ENCODE measurements at regions not wholly inside any gene's neighbourhood (a gene's known extent, or its start where the extent isn't known, plus 50 kb on each side); places are given as distances from the start of the nearest gene placed in this dataset.
A peak's percentile ranks its signal among the peaks of the same experiment; 100 is the strongest.

DNA sequence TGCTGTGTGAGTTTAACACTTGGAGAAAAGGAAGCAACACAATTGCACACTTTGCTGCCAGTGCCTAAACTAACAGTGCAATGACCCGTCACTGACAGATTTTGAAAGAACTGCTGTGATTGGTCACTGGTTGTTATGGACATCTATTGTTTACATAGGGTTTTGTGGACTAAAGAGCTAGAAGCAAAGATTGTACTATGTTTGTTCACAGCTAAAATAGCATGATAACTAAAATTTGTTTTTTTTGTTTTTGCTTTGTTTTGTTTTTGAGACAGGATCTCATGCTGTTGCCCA, 112.4 kb upstream of the GOLGA8J start:
- DNase-seq = no peak
- H3K4me1 Mint-ChIP-seq = no peaks in the 10 kb centered on the region
- no peak overlapping the region for H3K4me3 Mint-ChIP-seq
- peaks cover 0 to 4% of the 10 kb centered on the region in 2 donors for H3K9me3 Mint-ChIP-seq
- no peak overlapping the region for H3K27ac Mint-ChIP-seq
- peaks cover 2 to 3% of the 10 kb centered on the region in 2 donors for H3K36me3 Mint-ChIP-seq
- no peak for ATAC-seq (replicated peaks)
- peaks cover 39 to 61% of the 10 kb centered on the region in 2 donors for H3K27me3 Mint-ChIP-seq

DNA sequence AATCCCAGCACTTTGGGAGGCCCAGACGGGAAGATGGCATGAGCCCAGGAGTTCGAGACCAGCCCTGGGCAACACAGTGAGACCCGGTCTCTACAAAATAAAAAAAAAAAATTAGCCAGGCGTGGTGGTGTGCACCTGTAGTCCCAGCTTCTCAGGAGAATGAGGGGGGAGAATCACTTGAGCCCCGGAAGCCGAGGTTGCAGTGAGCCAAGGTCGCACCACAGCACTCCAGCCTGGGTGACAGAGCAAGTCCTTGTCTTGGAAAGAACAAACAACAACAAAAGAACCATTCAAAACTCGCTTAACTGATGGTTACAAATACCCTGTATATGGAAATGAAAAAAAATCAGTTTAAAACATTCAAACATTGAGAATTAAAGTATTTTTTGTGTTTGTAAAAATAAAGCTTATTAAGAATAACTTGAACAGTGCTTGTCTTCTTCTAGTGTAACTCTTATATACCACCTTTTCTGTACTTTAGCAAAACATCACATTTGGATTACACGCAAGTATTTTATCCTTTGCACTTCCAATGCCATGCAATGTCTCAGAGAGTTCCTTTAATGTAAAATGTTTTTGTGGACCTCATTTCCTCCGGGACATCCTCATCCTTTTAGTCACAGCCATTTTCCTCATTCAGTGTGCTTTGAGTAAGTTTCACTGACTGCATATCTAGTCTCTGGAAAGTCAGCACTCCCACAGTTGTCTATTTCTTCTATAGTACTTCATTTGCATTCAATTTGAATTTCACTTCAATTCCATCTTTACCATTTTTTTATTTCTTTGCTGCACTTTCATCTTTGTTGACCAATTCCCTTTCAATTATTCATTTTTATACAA, 113.0 kb upstream of the GOLGA8J start:
- ATAC-seq (replicated peaks) = no peak
- Mint-ChIP-seq H3K4me3 (no peak overlapping the region), H3K4me1 (no peaks in the 10 kb centered on the region), H3K9me3 (peaks cover 0 to 4% of the 10 kb centered on the region in 2 donors), H3K27me3 (peaks cover 39 to 61% of the 10 kb centered on the region in 2 donors), H3K27ac (no peak overlapping the region), H3K36me3 (peaks cover 2 to 3% of the 10 kb centered on the region in 2 donors)
- no peak for DNase-seq

DNA sequence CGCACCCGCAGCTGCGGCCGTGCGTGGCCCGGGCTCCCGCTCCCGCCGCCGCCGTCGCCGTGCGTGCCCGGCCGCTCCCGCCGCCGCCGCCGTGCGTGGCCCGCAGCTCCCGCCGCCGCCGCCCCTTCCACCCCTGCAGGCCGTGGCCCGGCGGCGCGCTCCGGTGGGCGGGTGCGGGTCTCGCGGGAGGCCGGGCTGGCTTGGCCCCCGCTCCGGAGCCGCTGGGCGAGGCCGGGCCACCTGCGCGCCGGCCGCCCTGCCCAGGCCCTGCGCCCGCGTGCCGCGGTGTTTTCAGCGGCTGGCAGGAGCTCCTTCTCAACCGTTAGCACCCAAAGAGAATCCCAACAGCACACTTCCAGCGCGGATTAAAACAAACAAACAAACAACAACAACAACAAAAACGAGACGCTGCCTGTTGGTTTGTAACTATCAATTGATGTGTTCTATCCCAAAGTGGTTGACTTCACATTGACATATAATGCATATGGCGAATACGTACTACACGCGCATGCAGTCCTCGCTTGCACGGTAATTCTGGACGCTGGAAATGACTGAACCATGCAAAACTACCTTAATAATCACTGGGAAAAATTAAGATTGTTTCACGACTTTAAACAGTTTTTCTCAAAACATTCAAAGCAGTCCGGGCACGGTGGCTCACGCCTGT, 113.7 kb upstream of the GOLGA8J start:
- Mint-ChIP-seq H3K36me3 (peaks cover 2 to 3% of the 10 kb centered on the region in 2 donors), H3K27me3 (peaks cover 39 to 61% of the 10 kb centered on the region in 2 donors), H3K4me3 (no peak overlapping the region), H3K4me1 (no peaks in the 10 kb centered on the region), H3K9me3 (peaks cover 0 to 4% of the 10 kb centered on the region in 2 donors), H3K27ac (peak overlapping the region; percentile 47)
- DNase-seq = no peak
- ATAC-seq (replicated peaks) = no peak

DNA sequence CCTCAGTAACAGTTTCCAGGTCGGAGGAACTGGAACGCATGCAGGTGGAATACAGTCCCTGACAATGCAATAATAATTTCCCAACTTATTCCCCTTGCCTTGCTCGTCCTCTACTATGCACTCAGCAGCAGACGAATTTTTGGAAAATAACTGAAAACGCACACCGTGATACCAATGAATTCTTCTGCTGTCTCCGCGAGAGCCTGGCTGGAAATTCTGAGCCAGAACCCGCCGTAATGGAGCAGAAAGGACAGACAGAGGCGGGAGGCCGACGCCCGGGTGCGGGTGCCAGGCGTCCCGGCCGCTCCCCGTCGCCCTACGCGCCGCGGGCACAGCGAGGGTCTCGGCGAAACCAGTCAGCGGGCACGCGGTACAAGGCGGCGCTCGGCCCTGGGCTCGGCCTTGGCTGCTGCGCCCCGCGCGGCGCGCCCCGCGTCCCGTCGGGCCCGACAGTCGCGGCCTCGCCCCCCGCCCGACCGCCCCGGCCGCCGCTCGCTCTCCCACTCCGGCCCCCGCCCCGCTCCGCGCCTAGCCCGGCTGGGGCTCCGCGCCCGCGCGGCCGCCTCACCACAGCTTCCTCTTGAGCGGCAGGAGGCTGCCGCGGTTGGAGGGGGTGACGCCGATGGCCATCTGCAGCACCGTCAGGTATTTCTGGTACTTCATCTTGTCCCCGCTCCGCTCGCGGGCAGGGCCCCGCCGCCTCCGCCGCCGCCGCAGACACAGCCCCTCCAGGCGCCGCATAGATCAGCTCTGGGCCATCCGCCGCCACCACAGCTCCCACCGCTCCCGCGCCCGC, 114.5 kb upstream of the GOLGA8J start:
- H3K36me3 Mint-ChIP-seq = peaks cover 2 to 3% of the 10 kb centered on the region in 2 donors
- DNase-seq (no peak), ATAC-seq (replicated peaks) (no peak)
- no peaks in the 10 kb centered on the region for H3K4me1 Mint-ChIP-seq
- no peak overlapping the region for H3K27ac Mint-ChIP-seq
- peaks cover 0 to 4% of the 10 kb centered on the region in 2 donors for H3K9me3 Mint-ChIP-seq
- H3K27me3 Mint-ChIP-seq = peaks cover 39 to 60% of the 10 kb centered on the region in 2 donors
- H3K4me3 Mint-ChIP-seq = no peak overlapping the region

DNA sequence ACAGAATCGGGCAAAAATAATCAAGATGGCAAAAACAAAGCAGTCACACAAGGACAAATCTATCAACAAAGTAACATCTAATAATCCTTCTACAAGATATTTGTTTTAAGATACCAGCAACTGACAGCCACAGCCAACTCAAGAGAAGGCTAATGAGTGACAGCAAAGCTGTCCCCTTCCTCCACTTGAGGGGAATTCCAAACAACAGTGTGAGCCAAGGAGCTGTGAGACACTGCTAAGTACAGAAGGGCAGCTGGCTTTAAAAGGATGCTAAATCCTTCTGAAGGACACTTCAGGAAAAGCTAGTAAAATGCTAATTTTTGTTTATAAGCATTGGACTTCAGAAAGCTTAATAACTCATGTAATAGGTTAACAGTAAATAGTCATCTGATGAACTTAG, 120.3 kb upstream of the GOLGA8J start:
- Mint-ChIP-seq H3K4me3 (no peak overlapping the region), H3K36me3 (no peaks in the 10 kb centered on the region), H3K9me3 (peaks cover 0 to 3% of the 10 kb centered on the region in 2 donors), H3K4me1 (no peaks in the 10 kb centered on the region), H3K27ac (no peak overlapping the region), H3K27me3 (peaks cover 21 to 24% of the 10 kb centered on the region in 2 donors)
- DNase-seq (no peak), ATAC-seq (replicated peaks) (no peak)

DNA sequence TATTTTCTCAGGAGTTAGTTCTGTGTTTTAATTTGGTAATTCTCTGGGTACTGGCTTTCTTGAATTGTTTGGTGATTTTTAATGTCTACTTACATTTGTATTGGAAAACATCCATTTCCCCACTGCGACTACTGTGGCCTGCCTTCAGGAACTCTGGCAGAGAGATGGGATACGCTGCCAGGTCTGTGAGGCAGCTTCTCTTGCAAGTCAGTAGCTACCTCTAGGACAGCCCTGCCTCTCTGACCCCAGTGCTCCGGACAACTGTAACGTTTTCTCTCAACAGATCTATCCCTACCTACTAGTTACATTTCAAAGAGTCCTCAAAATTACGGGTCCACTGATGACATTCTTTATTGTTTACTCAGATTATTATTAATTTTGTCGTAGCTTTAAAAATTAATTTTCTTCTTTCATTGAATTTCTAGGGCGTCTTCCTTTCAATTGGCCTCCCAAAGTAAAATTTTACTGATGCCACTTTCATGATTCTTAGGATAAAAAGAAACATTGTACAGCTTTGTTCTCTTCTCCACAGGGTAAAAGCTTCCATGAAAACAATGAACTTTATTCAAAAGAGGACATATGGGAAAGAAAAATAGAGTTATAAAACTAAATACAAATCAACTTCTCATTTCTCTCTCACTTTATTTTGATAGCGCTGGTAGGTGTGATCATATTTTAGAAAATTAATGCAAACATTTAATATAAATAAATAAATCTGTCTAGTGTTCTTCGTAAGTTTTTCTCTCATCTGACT, 123.2 kb upstream of the GOLGA8J start:
- H3K9me3 Mint-ChIP-seq = peaks cover 0 to 3% of the 10 kb centered on the region in 2 donors
- DNase-seq (no peak), ATAC-seq (replicated peaks) (no peak)
- H3K27me3 Mint-ChIP-seq = peaks cover 9 to 15% of the 10 kb centered on the region in 2 donors
- H3K4me3 Mint-ChIP-seq = no peak overlapping the region
- no peaks in the 10 kb centered on the region for H3K4me1 Mint-ChIP-seq
- H3K27ac Mint-ChIP-seq = no peak overlapping the region
- H3K36me3 Mint-ChIP-seq = no peaks in the 10 kb centered on the region

DNA sequence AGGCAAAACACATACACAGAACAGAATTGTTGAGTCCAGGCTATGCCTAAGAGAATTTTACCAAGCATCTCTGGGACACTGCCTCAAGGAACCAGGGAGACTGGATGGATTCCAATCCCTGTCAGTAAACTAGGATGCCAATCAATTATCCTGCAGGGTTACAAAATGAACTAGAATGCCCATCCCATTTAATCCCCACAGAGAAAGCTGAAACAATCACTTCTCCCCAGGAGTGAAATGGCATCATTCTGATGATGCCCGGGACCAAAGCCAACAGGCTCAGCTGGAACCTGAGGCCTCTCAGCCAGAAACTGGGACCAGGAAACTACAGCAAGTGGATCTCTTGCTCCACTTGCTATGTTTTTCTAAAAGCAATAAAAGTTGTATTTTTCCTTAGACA, 130.0 kb upstream of the TJP1 start:
- Mint-ChIP-seq H3K27me3 (no peaks in the 10 kb centered on the region), H3K27ac (no peak overlapping the region), H3K36me3 (no peaks in the 10 kb centered on the region), H3K9me3 (peaks cover 0 to 5% of the 10 kb centered on the region in 2 donors), H3K4me3 (no peak overlapping the region), H3K4me1 (no peaks in the 10 kb centered on the region)
- DNase-seq = no peak
- no peak for ATAC-seq (replicated peaks)

DNA sequence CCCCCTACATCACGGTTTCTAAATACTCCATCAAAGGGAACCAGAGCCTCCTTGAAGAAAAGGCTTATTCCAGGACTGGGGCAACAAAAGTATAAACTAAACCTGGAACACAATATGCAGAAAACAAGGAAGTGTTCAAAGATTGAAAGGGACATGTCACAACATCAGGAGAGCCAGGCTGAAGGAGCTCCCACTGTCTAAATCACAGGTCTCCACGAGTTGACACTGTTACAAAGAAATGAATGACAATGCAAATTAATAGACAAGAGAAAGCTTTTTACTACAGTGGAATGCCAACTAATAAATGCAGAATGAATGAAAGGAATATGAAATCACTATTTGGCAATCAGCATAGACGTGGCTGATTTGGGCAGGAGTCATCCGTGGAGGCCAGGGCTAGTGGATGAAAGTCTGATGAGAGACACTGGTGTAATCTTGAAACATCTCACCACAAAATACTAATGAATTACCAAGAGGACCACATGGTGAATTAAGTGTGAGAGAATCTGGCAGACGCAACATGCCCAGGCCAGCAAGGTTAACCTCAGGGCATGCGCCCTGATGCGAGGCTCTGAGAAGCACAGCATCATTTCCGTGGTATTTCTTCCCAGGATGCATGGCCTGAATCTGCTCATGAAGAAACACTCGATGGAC, 123.8 kb upstream of the TJP1 start:
- ATAC-seq (replicated peaks) (no peak), DNase-seq (no peak)
- Mint-ChIP-seq H3K4me1 (no peaks in the 10 kb centered on the region), H3K27ac (no peak overlapping the region), H3K9me3 (peaks cover 0 to 5% of the 10 kb centered on the region in 2 donors), H3K36me3 (no peaks in the 10 kb centered on the region), H3K27me3 (peaks cover 0 to 8% of the 10 kb centered on the region in 2 donors), H3K4me3 (no peak overlapping the region)

DNA sequence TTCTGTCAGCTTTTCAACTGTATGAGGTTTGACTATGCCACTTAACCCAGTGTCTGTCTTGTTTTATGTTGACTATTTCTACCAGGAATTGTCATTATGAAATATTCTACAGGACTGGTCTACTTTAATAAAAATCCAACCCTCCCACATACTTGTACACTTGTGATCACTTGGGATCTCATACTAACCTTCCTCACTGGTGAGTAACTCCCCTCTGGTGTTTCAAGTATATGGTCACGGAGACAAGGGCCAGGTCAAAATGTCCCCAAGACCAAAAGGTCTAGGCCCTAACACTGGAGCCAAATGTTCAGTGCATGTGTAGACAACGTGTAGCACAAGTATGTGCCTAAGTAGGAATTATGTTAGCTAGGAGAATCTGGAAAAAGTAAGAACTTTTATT, 122.7 kb upstream of the TJP1 start:
- H3K9me3 Mint-ChIP-seq = no peaks in the 10 kb centered on the region
- no peak overlapping the region for H3K27ac Mint-ChIP-seq
- ATAC-seq (replicated peaks) = no peak
- H3K36me3 Mint-ChIP-seq = no peaks in the 10 kb centered on the region
- DNase-seq = no peak
- H3K4me3 Mint-ChIP-seq = no peak overlapping the region
- peaks cover 0 to 9% of the 10 kb centered on the region in 2 donors for H3K27me3 Mint-ChIP-seq
- no peaks in the 10 kb centered on the region for H3K4me1 Mint-ChIP-seq

DNA sequence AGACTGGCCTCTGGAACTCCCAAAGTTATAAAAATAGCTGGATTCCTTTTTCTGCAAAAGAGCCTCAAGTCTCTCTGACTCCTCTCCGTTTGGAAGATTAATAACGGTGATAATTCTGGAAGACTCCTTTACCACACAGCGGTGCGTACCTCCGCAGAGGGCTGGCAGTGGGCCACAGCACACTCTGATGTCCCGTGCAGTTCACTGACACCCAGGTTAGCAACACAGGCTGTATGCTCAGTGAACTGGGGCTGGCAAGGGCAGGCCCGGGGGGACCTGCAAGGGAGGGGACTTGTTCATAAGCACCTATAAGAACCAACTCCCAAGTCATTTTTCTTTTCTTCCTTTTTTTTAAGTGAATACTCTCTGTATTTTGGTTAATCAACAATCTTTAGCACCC, 120.3 kb upstream of the TJP1 start:
- Mint-ChIP-seq H3K9me3 (no peaks in the 10 kb centered on the region), H3K4me1 (no peaks in the 10 kb centered on the region), H3K4me3 (no peak overlapping the region), H3K27ac (no peak overlapping the region), H3K27me3 (peaks cover 0 to 9% of the 10 kb centered on the region in 2 donors), H3K36me3 (no peaks in the 10 kb centered on the region)
- ATAC-seq (replicated peaks) (no peak), DNase-seq (no peak)

DNA sequence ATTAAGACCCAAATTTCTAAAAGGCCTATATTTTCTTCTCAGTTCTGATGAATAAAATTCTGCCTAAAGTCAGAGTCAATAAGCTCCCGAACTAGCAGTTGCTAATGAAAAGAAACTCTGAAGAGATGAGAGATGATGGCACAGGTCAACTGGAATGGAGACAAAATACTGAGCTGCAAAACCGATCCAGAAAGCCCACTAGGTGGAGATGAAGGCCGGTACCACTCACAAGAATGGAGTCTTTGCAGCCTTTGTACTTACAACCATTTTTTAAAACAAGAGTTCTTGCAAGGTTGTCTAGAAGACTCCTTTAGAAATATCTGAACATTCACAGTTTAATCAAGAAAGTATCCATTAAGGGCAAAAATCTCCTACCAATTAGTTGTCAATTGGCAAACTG, 119.9 kb upstream of the TJP1 start:
- DNase-seq (no peak), ATAC-seq (replicated peaks) (no peak)
- H3K4me3 Mint-ChIP-seq = no peak overlapping the region
- peaks cover 0 to 9% of the 10 kb centered on the region in 2 donors for H3K27me3 Mint-ChIP-seq
- H3K27ac Mint-ChIP-seq = no peak overlapping the region
- no peaks in the 10 kb centered on the region for H3K9me3 Mint-ChIP-seq
- H3K4me1 Mint-ChIP-seq = no peaks in the 10 kb centered on the region
- no peaks in the 10 kb centered on the region for H3K36me3 Mint-ChIP-seq

DNA sequence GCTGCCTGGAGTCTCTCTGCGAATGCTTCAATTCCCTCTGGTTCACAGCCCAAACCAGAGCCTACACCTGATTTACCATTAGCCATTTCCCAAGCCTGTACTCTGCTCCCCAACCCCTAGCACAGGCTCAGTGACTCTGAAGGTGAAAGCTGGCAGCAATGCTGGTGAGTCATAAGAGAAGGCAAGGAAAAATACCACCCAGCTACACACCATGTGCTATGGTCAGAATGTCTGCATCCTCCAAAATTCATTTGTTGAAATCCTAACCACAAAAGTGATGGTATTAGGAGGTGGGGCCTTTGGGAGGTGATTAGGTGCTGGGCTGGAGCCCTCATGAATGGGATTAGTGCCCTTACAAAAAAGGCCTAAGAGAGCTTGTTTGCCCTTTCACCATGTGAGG, 117.1 kb upstream of the TJP1 start:
- H3K4me1 Mint-ChIP-seq = no peaks in the 10 kb centered on the region
- H3K36me3 Mint-ChIP-seq = no peaks in the 10 kb centered on the region
- H3K9me3 Mint-ChIP-seq = peaks cover 0 to 2% of the 10 kb centered on the region in 2 donors
- no peak overlapping the region for H3K27ac Mint-ChIP-seq
- ATAC-seq (replicated peaks) = no peak
- no peak for DNase-seq
- peaks cover 6 to 14% of the 10 kb centered on the region in 2 donors for H3K27me3 Mint-ChIP-seq
- H3K4me3 Mint-ChIP-seq = no peak overlapping the region

DNA sequence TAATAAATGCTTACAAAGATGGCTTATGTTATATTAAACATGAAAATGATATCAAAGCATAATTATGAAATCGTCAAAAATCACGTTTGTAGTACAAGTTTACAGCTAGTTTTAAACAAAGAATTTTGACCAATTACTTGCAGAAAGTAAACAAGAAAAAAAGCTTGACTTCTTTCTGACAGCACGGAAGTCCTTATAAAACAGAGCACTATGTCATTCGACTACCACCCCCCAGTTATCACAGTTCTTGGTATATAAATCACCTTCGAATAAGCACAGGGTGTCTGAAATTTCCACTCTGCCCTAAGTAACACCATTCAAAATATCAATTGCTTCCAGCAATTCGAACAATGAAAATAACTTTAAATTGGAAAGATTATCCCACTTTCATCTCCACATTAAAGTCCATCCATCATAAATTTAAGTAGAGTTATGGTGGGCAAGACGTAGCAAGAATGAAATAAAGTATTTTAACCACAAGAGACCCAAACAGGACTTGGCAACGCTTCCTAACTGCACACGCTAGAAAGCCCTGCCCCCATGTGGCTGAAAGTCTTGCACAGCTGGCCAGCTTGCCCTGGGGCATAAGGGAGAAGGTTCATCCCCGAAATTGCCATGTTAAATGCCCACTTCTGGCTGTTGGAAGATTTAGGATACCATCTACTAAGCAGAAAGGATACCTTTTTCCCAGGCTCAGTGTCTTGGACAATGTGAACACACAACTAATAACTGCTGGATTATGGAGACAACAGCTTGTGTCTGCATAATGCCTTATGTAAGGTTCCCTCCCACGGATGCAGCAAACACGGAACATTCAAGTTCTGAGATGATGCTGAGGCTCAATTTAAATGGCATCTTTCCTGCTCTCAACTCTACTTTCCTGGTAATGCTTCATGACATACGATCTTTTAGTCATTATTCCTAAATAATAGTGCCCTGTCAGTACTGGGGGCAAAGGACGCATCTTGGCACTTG, 116.4 kb upstream of the TJP1 start:
- H3K4me1 Mint-ChIP-seq = no peaks in the 10 kb centered on the region
- no peak for DNase-seq
- no peak for ATAC-seq (replicated peaks)
- H3K27ac Mint-ChIP-seq = no peak overlapping the region
- no peaks in the 10 kb centered on the region for H3K36me3 Mint-ChIP-seq
- peaks cover 6 to 14% of the 10 kb centered on the region in 2 donors for H3K27me3 Mint-ChIP-seq
- H3K4me3 Mint-ChIP-seq = no peak overlapping the region
- H3K9me3 Mint-ChIP-seq = peaks cover 0 to 2% of the 10 kb centered on the region in 2 donors

All from stimulated activated naive B cell treated with anti-CD40 and anti-IgM and Interleukin-4, amounts not matched to agents 10 μg/mL and 1 μg/mL and 100 μg/mL, for 72 hours (primary cell).